ENCODE measurements at regions not wholly inside any gene's neighbourhood (a gene's known extent, or its start where the extent isn't known, plus 50 kb on each side); places are given as distances from the start of the nearest gene placed in this dataset.

- no peaks in the 10 kb centered on the region for H3K9me3 Mint-ChIP-seq
- Histone ChIP-seq H3K9me3 (ENCODE audit: control insufficient read depth, low read length) (no peaks in the 10 kb centered on the region), H3K4me1 (ENCODE audit: control insufficient read depth, insufficient read depth, low read length) (no peaks in the 10 kb centered on the region), H3K27me3 (ENCODE audit: control insufficient read depth, insufficient read depth, low read length, poor library complexity, severe bottlenecking) (no peaks in the 10 kb centered on the region), H3K36me3 (ENCODE audit: control insufficient read depth, insufficient read depth, low read length) (no peaks in the 10 kb centered on the region), H3K27ac (ENCODE audit: low read depth, low read length) (no peak overlapping the region), H3K9ac (ENCODE audit: extremely low read depth, low read length, poor library complexity, severe bottlenecking) (no peak overlapping the region), H3K4me3 (ENCODE audit: low read length) (no peak overlapping the region)
- no peak overlapping the region for H3K27ac Mint-ChIP-seq
- TF ChIP-seq CTCF (conservative IDR thresholded peaks at IDR 0.05) = no peak
- DNase-seq = no peak
- H3K4me1 Mint-ChIP-seq = no peaks in the 10 kb centered on the region
- H3K36me3 Mint-ChIP-seq (ENCODE audit: low read depth) = no peaks in the 10 kb centered on the region
- H3K4me3 Mint-ChIP-seq = no peak overlapping the region
- H3K27me3 Mint-ChIP-seq (ENCODE audit: insufficient read depth) = no peaks in the 10 kb centered on the region
Measured at GRCh38 chr2:157948856-157949255, 72.7 kb upstream of the ACVR1 start.

- H3K27ac Mint-ChIP-seq = no peak overlapping the region
- no peaks in the 10 kb centered on the region for H3K27me3 Mint-ChIP-seq (ENCODE audit: insufficient read depth)
- Histone ChIP-seq H3K9ac (ENCODE audit: extremely low read depth, low read length, poor library complexity, severe bottlenecking) (no peak overlapping the region), H3K27me3 (ENCODE audit: control insufficient read depth, insufficient read depth, low read length, poor library complexity, severe bottlenecking) (no peaks in the 10 kb centered on the region), H3K36me3 (ENCODE audit: control insufficient read depth, insufficient read depth, low read length) (no peaks in the 10 kb centered on the region), H3K4me3 (ENCODE audit: low read length) (no peak overlapping the region), H3K9me3 (ENCODE audit: control insufficient read depth, low read length) (no peaks in the 10 kb centered on the region), H3K27ac (ENCODE audit: low read depth, low read length) (no peak overlapping the region), H3K4me1 (ENCODE audit: control insufficient read depth, insufficient read depth, low read length) (no peaks in the 10 kb centered on the region)
- no peaks in the 10 kb centered on the region for H3K4me1 Mint-ChIP-seq
- no peaks in the 10 kb centered on the region for H3K9me3 Mint-ChIP-seq
- WGBS, 2 experiments (ENCODE audit: insufficient coverage in 1 of 2, insufficient read length in 1 of 2) = 100% methylated on average over 1 of the region's 1 CpG; no CpG with 5 or more reads in 1 of the 2 experiments
- no peak for DNase-seq
- no peak for TF ChIP-seq CTCF (conservative IDR thresholded peaks at IDR 0.05)
- H3K36me3 Mint-ChIP-seq (ENCODE audit: low read depth) = no peaks in the 10 kb centered on the region
- no peak overlapping the region for H3K4me3 Mint-ChIP-seq
Measured at GRCh38 chr2:157946919-157947557, 70.9 kb upstream of the ACVR1 start.

GRCh38 chr2:157940024-157940423 lies 63.9 kb upstream of the ACVR1 start:
- Mint-ChIP-seq H3K27me3 (ENCODE audit: insufficient read depth) (peaks cover 5% of the 10 kb centered on the region), H3K9me3 (no peaks in the 10 kb centered on the region), H3K4me3 (no peak overlapping the region), H3K36me3 (ENCODE audit: low read depth) (no peaks in the 10 kb centered on the region), H3K27ac (no peak overlapping the region), H3K4me1 (peaks cover 37% of the 10 kb centered on the region)
- DNase-seq = peak; percentile 52
- 80 to 100% methylated on average over 1 to 3 of the region's 3 CpGs for WGBS, 2 experiments (ENCODE audit: insufficient coverage in 1 of 2, insufficient read length in 1 of 2)
- TF ChIP-seq CTCF (conservative IDR thresholded peaks at IDR 0.05) = no peak
- Histone ChIP-seq H3K9me3 (ENCODE audit: control insufficient read depth, low read length) (no peaks in the 10 kb centered on the region), H3K4me1 (ENCODE audit: control insufficient read depth, insufficient read depth, low read length) (peaks cover 21% of the 10 kb centered on the region), H3K9ac (ENCODE audit: extremely low read depth, low read length, poor library complexity, severe bottlenecking) (no peak overlapping the region), H3K27ac (ENCODE audit: low read depth, low read length) (no peak overlapping the region), H3K4me3 (ENCODE audit: low read length) (no peak overlapping the region), H3K27me3 (ENCODE audit: control insufficient read depth, insufficient read depth, low read length, poor library complexity, severe bottlenecking) (no peaks in the 10 kb centered on the region), H3K36me3 (ENCODE audit: control insufficient read depth, insufficient read depth, low read length) (no peaks in the 10 kb centered on the region)
